ENCODE measurements at regions not wholly inside any gene's neighbourhood (a gene's known extent, or its start where the extent isn't known, plus 50 kb on each side); places are given as distances from the start of the nearest gene placed in this dataset.
"Not testable (repeated sequence)": the region's sequence is repeated elsewhere in the genome, so short reads cannot be mapped to it uniquely, and the experiment has no call there.

DNA sequence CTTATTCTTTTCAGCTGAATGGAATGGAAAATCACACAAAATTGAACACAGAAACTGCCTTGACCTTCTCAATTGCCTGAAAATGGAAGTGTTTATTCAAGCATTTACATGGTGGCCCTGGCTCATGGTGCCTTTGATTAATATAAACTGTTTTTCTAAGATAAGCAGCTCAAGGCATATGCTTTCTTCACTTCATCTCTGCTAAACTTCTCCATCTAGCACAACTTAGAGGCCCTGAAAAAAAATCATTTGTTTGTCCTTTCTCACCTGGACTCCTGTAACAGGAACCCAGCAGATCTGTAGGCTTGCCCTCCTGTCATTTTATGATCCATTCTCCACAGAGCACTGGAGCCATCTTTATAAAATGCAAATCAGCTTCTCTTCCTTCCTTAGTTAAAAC, 117.5 kb upstream of the KRR1 start:
- Histone ChIP-seq H3K27me3 (ENCODE audit: control insufficient read depth, insufficient read depth) (no peaks in the 10 kb centered on the region), H3K4me1 (ENCODE audit: control insufficient read depth, insufficient read depth, low read length) (no peaks in the 10 kb centered on the region), H3K9me3 (ENCODE audit: control insufficient read depth, low read length) (no peaks in the 10 kb centered on the region), H3K4me3 (ENCODE audit: low read length) (no peak overlapping the region), H3K27ac (ENCODE audit: low read length) (no peak overlapping the region)
- ATAC-seq (no peak), DNase-seq (no peak)
- intact Hi-C loops (cut with DNase I), result loop anchor here in 1 of 4 donors (10.0 kb wide), 1 partner anchor 406 kb away; the partner anchor contains the start of gene PHLDA1

DNA sequence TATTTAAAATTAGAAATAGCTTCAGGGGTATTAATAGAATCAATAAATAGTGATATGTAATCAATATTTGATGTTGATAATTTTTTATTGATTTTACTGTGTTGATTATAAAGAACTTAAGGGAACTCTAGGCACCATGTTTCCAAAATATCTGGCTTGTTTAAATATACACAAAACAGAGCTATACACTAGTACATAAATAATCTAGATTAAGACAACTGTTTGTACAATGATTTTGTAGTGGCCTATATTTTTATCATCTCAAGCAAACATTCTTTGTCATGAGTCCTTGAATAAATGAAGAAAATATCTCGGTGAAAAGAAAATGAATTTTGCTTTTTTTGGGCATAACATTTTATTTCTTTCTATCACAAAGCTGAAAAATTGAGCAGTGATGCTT, 117.1 kb upstream of the KRR1 start:
- Histone ChIP-seq H3K27ac (ENCODE audit: low read length) (no peak overlapping the region), H3K27me3 (ENCODE audit: control insufficient read depth, insufficient read depth) (no peaks in the 10 kb centered on the region), H3K4me3 (ENCODE audit: low read length) (no peak overlapping the region), H3K9me3 (ENCODE audit: control insufficient read depth, low read length) (no peaks in the 10 kb centered on the region), H3K4me1 (ENCODE audit: control insufficient read depth, insufficient read depth, low read length) (peaks cover under 1% of the 10 kb centered on the region)
- intact Hi-C loops (cut with DNase I), result loop anchor here in 1 of 4 donors (10.0 kb wide), 1 partner anchor 406 kb away; the partner anchor contains the start of gene PHLDA1
- DNase-seq (no peak), ATAC-seq (no peak)
- 62% methylated on average over 1 of the region's 1 CpG for WGBS

DNA sequence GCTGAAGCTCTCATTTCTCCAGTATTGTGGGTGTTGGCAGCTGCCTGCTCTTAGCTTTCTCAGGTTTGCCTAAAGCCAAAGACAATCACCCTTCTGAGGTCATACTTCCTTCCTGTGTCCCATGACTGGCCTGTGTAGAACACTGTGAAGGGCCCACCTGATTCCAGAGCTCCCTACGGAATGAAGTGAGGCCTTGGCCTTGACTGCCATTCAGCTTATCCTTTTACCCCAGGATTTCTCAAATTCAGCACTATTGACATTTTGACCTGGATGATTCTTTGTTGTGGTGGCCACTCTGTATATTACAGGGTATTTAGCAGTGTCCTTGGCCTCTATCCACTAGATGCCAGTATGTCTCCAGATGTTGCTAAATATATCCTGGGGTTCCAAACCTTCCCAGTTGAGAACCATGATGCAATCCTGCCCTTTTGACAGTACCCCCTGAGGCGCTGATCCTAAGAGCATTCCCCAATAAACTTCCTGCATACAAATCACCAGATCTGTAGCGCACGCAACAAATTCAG, 112.3 kb upstream of the KRR1 start:
- H3K4me3 ChIP-seq (ENCODE audit: low read length), result no peak overlapping the region
- peak; percentile 71 to 86 for ATAC-seq
- H3K9me3 ChIP-seq (ENCODE audit: control insufficient read depth, low read length), result no peaks in the 10 kb centered on the region
- H3K27me3 ChIP-seq (ENCODE audit: control insufficient read depth, insufficient read depth), result no peaks in the 10 kb centered on the region
- H3K27ac ChIP-seq (ENCODE audit: low read length), result no peak overlapping the region
- intact Hi-C loops (cut with DNase I), result loop anchor here in 1 of 4 donors (10.0 kb wide), 1 partner anchor 411 kb away; the partner anchor contains the start of gene PHLDA1
- DNase-seq, result peak in 1 of 3 donors; percentile 12
- H3K4me1 ChIP-seq (ENCODE audit: control insufficient read depth, insufficient read depth, low read length), result peaks cover 2% of the 10 kb centered on the region
- WGBS, result 62% methylated on average over 4 of the region's 4 CpGs

DNA sequence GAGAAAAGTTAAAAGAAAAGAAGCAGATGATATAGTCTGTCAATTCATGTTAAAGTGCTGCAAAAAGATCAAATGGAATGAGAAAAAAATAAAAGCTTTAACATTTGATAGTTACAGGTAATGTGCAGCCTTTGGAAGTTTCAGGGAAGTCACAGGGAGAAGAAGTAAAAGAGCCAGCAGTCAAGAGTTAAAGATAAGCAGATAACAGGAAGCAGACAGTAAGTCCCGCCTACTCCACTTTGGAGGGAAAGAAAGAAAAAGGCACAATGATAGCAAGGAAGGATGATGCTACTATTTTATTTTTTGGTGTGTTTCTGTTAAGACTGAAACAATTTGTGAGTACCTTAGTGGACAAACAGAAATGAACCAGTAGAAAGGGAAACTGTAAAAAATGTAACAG, 111.1 kb upstream of the KRR1 start:
- H3K27ac ChIP-seq (ENCODE audit: low read length), result no peak overlapping the region
- WGBS, result 83% methylated on average over 1 of the region's 1 CpG
- no peak for DNase-seq
- no peak overlapping the region for H3K4me3 ChIP-seq (ENCODE audit: low read length)
- H3K9me3 ChIP-seq (ENCODE audit: control insufficient read depth, low read length), result no peaks in the 10 kb centered on the region
- H3K4me1 ChIP-seq (ENCODE audit: control insufficient read depth, insufficient read depth, low read length), result peaks cover 2% of the 10 kb centered on the region
- intact Hi-C loops (cut with DNase I), result loop anchor here in 1 of 4 donors (10.0 kb wide), 1 partner anchor 412 kb away; the partner anchor contains the start of gene PHLDA1
- no peak for ATAC-seq
- no peaks in the 10 kb centered on the region for H3K27me3 ChIP-seq (ENCODE audit: control insufficient read depth, insufficient read depth)

DNA sequence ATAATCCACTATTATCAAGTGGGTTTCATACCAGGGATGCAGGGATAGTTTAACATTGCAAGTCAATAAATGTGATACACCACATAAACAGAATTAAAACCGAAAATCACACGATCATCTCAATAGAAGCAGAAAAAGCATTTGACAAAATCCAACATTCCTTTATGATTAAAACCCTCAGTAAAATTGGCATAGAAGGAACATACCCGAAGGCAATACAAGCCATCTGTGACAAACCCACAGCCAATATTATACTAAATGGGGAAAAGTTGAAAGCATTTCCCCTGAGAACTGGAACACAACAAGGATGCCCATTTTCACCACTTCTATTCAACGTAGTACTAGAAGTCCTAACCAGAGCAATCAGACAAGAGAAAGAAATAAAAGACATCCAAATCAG, 103.0 kb upstream of the KRR1 start:
- intact Hi-C loops (cut with DNase I); DNase-seq; H3K4me3 ChIP-seq (ENCODE audit: low read length); H3K27ac ChIP-seq (ENCODE audit: low read length); H3K4me1 ChIP-seq (ENCODE audit: control insufficient read depth, insufficient read depth, low read length); H3K9me3 ChIP-seq (ENCODE audit: control insufficient read depth, low read length); H3K27me3 ChIP-seq (ENCODE audit: control insufficient read depth, insufficient read depth); ATAC-seq: not testable (repeated sequence)
- 87% methylated on average over 4 of the region's 4 CpGs for WGBS

DNA sequence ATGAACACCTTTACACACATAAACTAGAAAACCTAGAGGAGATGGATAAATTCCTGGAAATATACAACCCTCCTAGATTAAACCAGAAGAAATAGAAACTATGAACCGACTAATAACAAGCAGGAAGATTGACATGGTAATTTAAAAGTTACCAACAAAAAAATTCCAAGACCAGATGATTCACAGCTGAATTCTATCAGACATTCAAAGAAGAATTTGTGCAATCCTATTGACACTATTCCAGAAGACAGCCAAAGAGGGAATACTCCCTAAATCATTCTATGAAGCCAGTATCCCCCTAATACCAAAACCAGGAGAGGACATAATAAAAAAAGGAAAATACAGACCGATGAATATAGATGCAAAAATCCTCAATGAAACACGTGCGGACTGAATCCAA, 102.6 kb upstream of the KRR1 start:
- no peaks in the 10 kb centered on the region for H3K27me3 ChIP-seq (ENCODE audit: control insufficient read depth, insufficient read depth)
- intact Hi-C loops (cut with DNase I), result no loop called here
- DNase-seq (no peak), ATAC-seq (no peak)
- no peaks in the 10 kb centered on the region for H3K9me3 ChIP-seq (ENCODE audit: control insufficient read depth, low read length)
- no peaks in the 10 kb centered on the region for H3K4me1 ChIP-seq (ENCODE audit: control insufficient read depth, insufficient read depth, low read length)
- H3K27ac ChIP-seq (ENCODE audit: low read length), result no peak overlapping the region
- no peak overlapping the region for H3K4me3 ChIP-seq (ENCODE audit: low read length)
- WGBS, result 89% methylated on average over 4 of the region's 4 CpGs

DNA sequence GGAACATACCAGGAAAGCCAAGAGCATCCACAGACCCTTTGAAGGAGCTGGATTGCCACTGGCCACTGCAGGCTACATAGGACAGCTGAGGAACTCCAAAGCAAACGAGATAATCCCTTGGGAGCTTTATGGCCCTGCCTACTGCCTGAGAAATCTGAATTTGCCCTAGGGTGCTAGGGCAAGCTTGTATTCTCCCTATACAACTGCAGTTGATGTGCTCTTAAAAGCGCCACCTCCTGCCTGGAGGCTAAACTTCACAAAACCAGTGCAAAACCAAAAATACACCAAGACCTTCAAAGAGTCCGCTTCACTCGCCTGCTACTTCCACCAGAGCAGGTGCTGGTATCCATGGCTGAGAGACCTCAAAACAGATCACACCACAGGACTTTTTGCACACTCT, 99.6 kb upstream of the KRR1 start:
- no peaks in the 10 kb centered on the region for H3K9me3 ChIP-seq (ENCODE audit: control insufficient read depth, low read length)
- DNase-seq (no peak), ATAC-seq (no peak)
- WGBS, result 93% methylated on average over 4 of the region's 4 CpGs
- H3K27ac ChIP-seq (ENCODE audit: low read length), result no peak overlapping the region
- intact Hi-C loops (cut with DNase I), result no loop called here
- no peaks in the 10 kb centered on the region for H3K4me1 ChIP-seq (ENCODE audit: control insufficient read depth, insufficient read depth, low read length)
- no peaks in the 10 kb centered on the region for H3K27me3 ChIP-seq (ENCODE audit: control insufficient read depth, insufficient read depth)
- H3K4me3 ChIP-seq (ENCODE audit: low read length), result no peak overlapping the region

DNA sequence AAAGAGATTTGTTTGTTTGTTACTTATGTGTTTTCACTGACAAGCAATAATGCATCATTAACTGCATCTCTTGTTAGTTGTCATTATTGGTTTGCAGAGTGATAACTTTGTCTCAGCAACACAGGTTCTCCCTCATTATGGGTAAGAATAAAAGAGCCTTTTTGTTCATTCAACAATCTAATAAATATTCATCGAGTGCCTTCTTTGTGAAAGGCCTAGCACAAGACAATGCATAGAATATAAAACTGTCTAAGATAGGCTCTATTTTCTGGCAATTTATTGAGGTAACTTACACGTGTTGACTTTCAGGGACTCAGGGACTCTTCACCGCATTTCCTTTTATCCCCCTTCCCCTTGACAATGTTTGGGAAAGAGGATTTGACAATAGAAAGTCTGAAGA, 95.5 kb upstream of the KRR1 start:
- no peaks in the 10 kb centered on the region for H3K27me3 ChIP-seq (ENCODE audit: control insufficient read depth, insufficient read depth)
- intact Hi-C loops (cut with DNase I), result no loop called here
- no peak overlapping the region for H3K4me3 ChIP-seq (ENCODE audit: low read length)
- H3K27ac ChIP-seq (ENCODE audit: low read length), result no peak overlapping the region
- ATAC-seq (no peak), DNase-seq (no peak)
- 86% methylated on average over 3 of the region's 3 CpGs for WGBS
- no peaks in the 10 kb centered on the region for H3K9me3 ChIP-seq (ENCODE audit: control insufficient read depth, low read length)
- H3K4me1 ChIP-seq (ENCODE audit: control insufficient read depth, insufficient read depth, low read length), result no peaks in the 10 kb centered on the region

DNA sequence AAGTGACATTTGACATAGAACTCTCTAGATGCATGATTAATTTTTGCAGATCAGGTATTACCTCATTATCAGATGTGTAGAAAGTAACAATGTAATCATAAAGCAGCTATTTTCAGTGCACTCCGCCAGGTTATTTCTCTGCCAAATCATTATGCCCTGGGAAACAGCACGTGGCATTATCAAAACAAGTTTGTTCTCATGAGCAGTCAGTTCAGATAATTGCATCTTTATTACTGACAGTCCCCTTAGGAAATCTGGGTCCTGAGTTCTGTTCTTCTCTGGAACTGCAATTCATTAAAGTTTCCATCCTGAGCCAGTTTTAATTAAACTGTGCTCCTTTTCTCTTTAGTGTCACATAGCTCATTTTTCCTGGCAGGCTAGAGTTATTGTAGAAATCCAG, 94.7 kb upstream of the KRR1 start:
- Histone ChIP-seq H3K4me3 (ENCODE audit: low read length) (no peak overlapping the region), H3K4me1 (ENCODE audit: control insufficient read depth, insufficient read depth, low read length) (no peaks in the 10 kb centered on the region), H3K27me3 (ENCODE audit: control insufficient read depth, insufficient read depth) (no peaks in the 10 kb centered on the region), H3K27ac (ENCODE audit: low read length) (no peak overlapping the region), H3K9me3 (ENCODE audit: control insufficient read depth, low read length) (no peaks in the 10 kb centered on the region)
- intact Hi-C loops (cut with DNase I), result no loop called here
- WGBS, result 52% methylated on average over 2 of the region's 2 CpGs
- ATAC-seq, result no peak
- DNase-seq, result no peak

DNA sequence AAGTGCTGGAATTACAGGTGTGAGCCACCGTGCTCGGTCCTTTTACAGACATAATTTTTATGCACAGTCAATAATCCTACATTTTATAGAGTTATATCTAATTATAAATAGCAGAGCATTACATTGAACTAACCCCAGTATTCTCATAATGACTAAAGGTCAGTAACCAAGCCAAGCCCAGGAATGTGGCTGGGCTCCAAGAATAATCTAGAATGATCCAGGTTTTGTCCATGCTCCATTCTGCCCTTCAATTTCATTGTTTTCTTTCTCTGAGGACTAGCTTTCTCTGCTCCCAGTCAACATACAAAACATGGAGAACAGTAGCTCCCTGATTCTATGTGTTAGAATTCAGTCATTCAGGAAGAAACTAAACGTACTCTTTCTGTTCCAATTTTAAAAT, 92.1 kb upstream of the KRR1 start:
- WGBS, result 90% methylated on average over 3 of the region's 3 CpGs
- H3K27me3 ChIP-seq (ENCODE audit: control insufficient read depth, insufficient read depth), result no peaks in the 10 kb centered on the region
- no peak for ATAC-seq
- H3K4me1 ChIP-seq (ENCODE audit: control insufficient read depth, insufficient read depth, low read length), result no peaks in the 10 kb centered on the region
- H3K9me3 ChIP-seq (ENCODE audit: control insufficient read depth, low read length), result no peaks in the 10 kb centered on the region
- no peak overlapping the region for H3K4me3 ChIP-seq (ENCODE audit: low read length)
- no peak for DNase-seq
- intact Hi-C loops (cut with DNase I), result no loop called here
- no peak overlapping the region for H3K27ac ChIP-seq (ENCODE audit: low read length)

DNA sequence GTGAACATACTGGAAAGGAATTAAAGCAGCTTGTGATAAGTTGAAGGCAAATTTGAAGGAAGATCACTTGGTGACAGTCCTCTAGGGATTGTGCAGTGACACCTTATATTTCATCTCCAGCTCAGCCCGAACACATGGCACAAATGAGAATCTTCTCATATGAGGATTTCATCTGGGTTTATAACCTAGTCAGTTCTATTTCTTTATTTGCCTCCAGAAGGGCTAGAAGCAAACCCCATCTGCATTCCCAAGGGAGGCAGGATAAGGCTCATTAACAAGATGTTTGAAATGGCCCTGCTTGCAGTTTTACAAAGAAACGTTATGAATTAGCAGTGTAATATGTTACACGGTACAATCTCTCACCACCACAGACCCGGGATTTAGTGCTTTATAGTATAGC, 90.7 kb upstream of the KRR1 start:
- intact Hi-C loops (cut with DNase I), result no loop called here
- no peak overlapping the region for H3K27ac ChIP-seq (ENCODE audit: low read length)
- DNase-seq (no peak), ATAC-seq (no peak)
- WGBS, result 62% methylated on average over 4 of the region's 4 CpGs
- H3K27me3 ChIP-seq (ENCODE audit: control insufficient read depth, insufficient read depth), result no peaks in the 10 kb centered on the region
- H3K9me3 ChIP-seq (ENCODE audit: control insufficient read depth, low read length), result no peaks in the 10 kb centered on the region
- no peaks in the 10 kb centered on the region for H3K4me1 ChIP-seq (ENCODE audit: control insufficient read depth, insufficient read depth, low read length)
- no peak overlapping the region for H3K4me3 ChIP-seq (ENCODE audit: low read length)

DNA sequence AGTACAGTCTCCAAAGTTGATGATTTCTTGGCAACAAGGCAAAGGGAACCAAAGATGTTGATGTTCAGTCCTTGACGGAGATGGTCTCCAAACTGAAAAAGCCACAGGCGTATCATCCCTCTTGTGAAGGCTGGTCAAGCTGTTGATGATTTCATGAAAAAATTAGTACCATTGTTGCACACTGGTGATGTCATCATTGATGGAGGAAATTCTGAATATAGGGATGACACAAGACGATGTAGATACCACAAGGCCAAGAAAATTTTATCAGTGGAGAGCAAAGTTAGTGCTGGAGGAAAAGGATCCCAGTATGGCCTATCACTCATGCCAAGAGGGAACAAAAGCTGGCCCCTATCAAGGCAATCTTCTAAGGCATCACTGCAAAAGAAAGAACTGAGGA, 88.7 kb upstream of the KRR1 start:
- no peaks in the 10 kb centered on the region for H3K4me1 ChIP-seq (ENCODE audit: control insufficient read depth, insufficient read depth, low read length)
- no peak for ATAC-seq
- no peak overlapping the region for H3K4me3 ChIP-seq (ENCODE audit: low read length)
- no peak for DNase-seq
- no peaks in the 10 kb centered on the region for H3K9me3 ChIP-seq (ENCODE audit: control insufficient read depth, low read length)
- WGBS, result 93% methylated on average over 3 of the region's 3 CpGs
- H3K27ac ChIP-seq (ENCODE audit: low read length), result no peak overlapping the region
- intact Hi-C loops (cut with DNase I), result no loop called here
- no peaks in the 10 kb centered on the region for H3K27me3 ChIP-seq (ENCODE audit: control insufficient read depth, insufficient read depth)

Data from right cardiac atrium (tissue), 5 donors.